ENCODE measurements at regions not wholly inside any gene's neighbourhood (a gene's known extent, or its start where the extent isn't known, plus 50 kb on each side); places are given as distances from the start of the nearest gene placed in this dataset.

GRCh38 chr4:171169396-171169795 is 643.8 kb upstream of the GALNTL6 start:
- Histone ChIP-seq H3K27ac (ENCODE audit: low read length in 2 of 2) (no peak overlapping the region), H3K36me3 (replicated peaks in 1 of 2; ENCODE audit: control extremely low read depth in 1 of 2, control insufficient read depth in 1 of 2, extremely low read depth in 1 of 2, insufficient read depth in 2 of 2, low read length in 1 of 2) (no peaks in the 10 kb centered on the region), H3K27me3 (replicated peaks in 1 of 4; ENCODE audit: control extremely low read depth in 1 of 4, control insufficient read depth in 3 of 4, insufficient read depth in 4 of 4, low read length in 3 of 4) (no peaks in the 10 kb centered on the region), H3K4me1 (ENCODE audit: control insufficient read depth in 2 of 2, insufficient read depth in 2 of 2, low read length in 2 of 2) (no peaks in the 10 kb centered on the region), H3K79me2 (ENCODE audit: control insufficient read depth, insufficient read depth, low read length) (no peaks in the 10 kb centered on the region), H3K9ac (ENCODE audit: low read length) (no peak overlapping the region), H2AFZ (ENCODE audit: insufficient read depth, low read depth, low read length, poor library complexity, severe bottlenecking) (no peak overlapping the region), H3K9me3 (ENCODE audit: control extremely low read depth in 1 of 3, control insufficient read depth in 2 of 3, insufficient read depth in 1 of 3, low read length in 2 of 3) (peaks cover 0 to 7% (median 0%) of the 10 kb centered on the region in 3 donors), H3K4me2 (replicated peaks; ENCODE audit: low read depth, low read length, poor library complexity, severe bottlenecking) (no peak overlapping the region), H4K20me1 (ENCODE audit: control insufficient read depth, insufficient read depth, low read length, poor library complexity, severe bottlenecking) (no peaks in the 10 kb centered on the region), H3K4me3 (ENCODE audit: control extremely low read depth in 1 of 5, extremely low read depth in 1 of 5, insufficient read depth in 1 of 5, low read depth in 2 of 5, low read length in 4 of 5) (no peak overlapping the region)
- no peak overlapping the region for H3K4me3 Mint-ChIP-seq
- DNase-seq = no peak
- TF ChIP-seq CTCF (IDR thresholded peaks at IDR 0.05) (no peak), EZH2 (IDR thresholded peaks at IDR 0.05; ENCODE audit: borderline replicate concordance, insufficient read depth, low read depth, low read length, poor library complexity, severe bottlenecking) (no peak)
- H3K27ac Mint-ChIP-seq = no peak overlapping the region
- POLR2A ChIA-PET = no interaction called here
- no peak for ATAC-seq (ENCODE audit: low read depth)
- peaks cover 4% of the 10 kb centered on the region for H3K9me3 Mint-ChIP-seq (ENCODE audit: insufficient read depth)
- H3K4me1 Mint-ChIP-seq = no peaks in the 10 kb centered on the region
- no peaks in the 10 kb centered on the region for H3K27me3 Mint-ChIP-seq
- WGBS (ENCODE audit: insufficient coverage) = 93% methylated on average over 3 of the region's 4 CpGs
- intact Hi-C loops (cut with micrococcal nuclease) = no loop called here
- CTCF ChIA-PET = no interaction called here

- CTCF ChIA-PET = no interaction called here
- WGBS (ENCODE audit: insufficient coverage) = no CpG with 5 or more reads among the region's 3 CpGs
- H3K9me3 Mint-ChIP-seq (ENCODE audit: insufficient read depth) = no peaks in the 10 kb centered on the region
- Histone ChIP-seq H3K27ac (ENCODE audit: low read length in 2 of 2) (no peak overlapping the region), H3K27me3 (replicated peaks in 1 of 4; ENCODE audit: control extremely low read depth in 1 of 4, control insufficient read depth in 3 of 4, insufficient read depth in 4 of 4, low read length in 3 of 4) (no peaks in the 10 kb centered on the region), H3K4me2 (replicated peaks; ENCODE audit: low read depth, low read length, poor library complexity, severe bottlenecking) (no peak overlapping the region), H3K36me3 (replicated peaks in 1 of 2; ENCODE audit: control extremely low read depth in 1 of 2, control insufficient read depth in 1 of 2, extremely low read depth in 1 of 2, insufficient read depth in 2 of 2, low read length in 1 of 2) (no peaks in the 10 kb centered on the region), H3K9ac (ENCODE audit: low read length) (no peak overlapping the region), H3K4me3 (ENCODE audit: control extremely low read depth in 1 of 5, extremely low read depth in 1 of 5, insufficient read depth in 1 of 5, low read depth in 2 of 5, low read length in 4 of 5) (no peak overlapping the region), H3K9me3 (ENCODE audit: control extremely low read depth in 1 of 3, control insufficient read depth in 2 of 3, insufficient read depth in 1 of 3, low read length in 2 of 3) (no peaks in the 10 kb centered on the region), H2AFZ (ENCODE audit: insufficient read depth, low read depth, low read length, poor library complexity, severe bottlenecking) (no peak overlapping the region), H3K4me1 (ENCODE audit: control insufficient read depth in 2 of 2, insufficient read depth in 2 of 2, low read length in 2 of 2) (no peaks in the 10 kb centered on the region), H3K79me2 (ENCODE audit: control insufficient read depth, insufficient read depth, low read length) (no peaks in the 10 kb centered on the region), H4K20me1 (ENCODE audit: control insufficient read depth, insufficient read depth, low read length, poor library complexity, severe bottlenecking) (no peaks in the 10 kb centered on the region)
- no peak for TF ChIP-seq EZH2 (IDR thresholded peaks at IDR 0.05; ENCODE audit: borderline replicate concordance, insufficient read depth, low read depth, low read length, poor library complexity, severe bottlenecking)
- no peak for TF ChIP-seq CTCF (IDR thresholded peaks at IDR 0.05)
- no peaks in the 10 kb centered on the region for H3K27me3 Mint-ChIP-seq
- no peak for DNase-seq
- intact Hi-C loops (cut with micrococcal nuclease) = no loop called here
- H3K4me1 Mint-ChIP-seq = no peaks in the 10 kb centered on the region
- POLR2A ChIA-PET = no interaction called here
- no peak overlapping the region for H3K27ac Mint-ChIP-seq
- no peak overlapping the region for H3K4me3 Mint-ChIP-seq
- ATAC-seq (ENCODE audit: low read depth) = no peak
Measured at GRCh38 chr4:171162478-171162877, 650.7 kb upstream of the GALNTL6 start.
